Mesenteric fat pad (tissue), 1 donor: ENCODE measurements at regions not wholly inside any gene's neighbourhood (a gene's known extent, or its start where the extent isn't known, plus 50 kb on each side); places are given as distances from the start of the nearest gene placed in this dataset.
"Not testable (repeated sequence)": the region's sequence is repeated elsewhere in the genome, so short reads cannot be mapped to it uniquely, and the experiment has no call there.

Experiments used
- DNase-seq: peaks from one replicate; pipeline ENCODE4 v3.0.0-alpha.2; 2020; ENCODE audit warnings: low spot score
- donor health status: DM: yes; HTN: yes; CAD: no.

DNA sequence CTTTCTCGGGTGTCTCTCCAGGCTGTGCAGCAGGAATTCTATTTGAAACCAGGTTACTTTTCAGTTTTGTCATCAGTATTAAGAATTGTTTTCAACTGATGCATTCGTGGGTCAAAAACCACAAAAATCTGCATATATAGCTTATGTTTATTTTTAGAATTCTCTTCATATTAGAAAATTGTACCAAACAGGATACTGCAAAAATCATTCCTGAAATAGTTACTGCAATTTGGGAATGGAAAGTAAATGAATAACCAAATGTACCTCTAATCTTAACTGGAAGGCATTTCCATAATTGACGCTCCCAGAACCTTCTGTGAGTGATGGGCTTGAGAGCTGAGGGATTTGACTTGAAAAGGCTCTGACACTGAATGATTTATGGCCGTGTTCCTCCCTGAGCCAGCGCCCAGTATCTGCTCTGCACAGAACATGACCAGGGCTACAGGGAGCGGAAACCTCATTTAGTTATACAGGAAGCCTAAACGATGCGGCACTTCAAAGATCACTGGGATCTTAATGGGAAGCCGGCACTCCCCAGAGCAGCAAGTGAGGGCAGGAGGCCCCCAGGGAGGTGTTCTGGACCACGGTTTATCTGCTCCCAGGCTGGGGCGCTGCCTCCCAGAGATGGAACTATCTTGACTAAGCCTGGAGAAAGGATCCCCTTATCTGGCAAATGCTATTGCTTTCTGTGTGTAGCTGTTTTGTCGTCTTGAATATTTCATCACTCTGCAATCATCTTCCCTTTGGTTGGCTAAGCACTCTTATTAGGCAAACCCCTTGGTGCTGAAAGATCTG, 446.0 kb downstream of the QKI start:
- DNase-seq: no peak

- not testable (repeated sequence) for DNase-seq
These were observed 444.4 kb downstream of the QKI start for GRCh38 chr6:163858870-163859269.

- no peak for DNase-seq
These were observed 442.9 kb downstream of the QKI start for GRCh38 chr6:163857421-163857820.

- no peak for DNase-seq
These were observed 436.4 kb downstream of the QKI start for GRCh38 chr6:163850874-163851273.

GRCh38 chr6:163844761-163845160, 430.2 kb downstream of the QKI start:
- no peak for DNase-seq

DNA sequence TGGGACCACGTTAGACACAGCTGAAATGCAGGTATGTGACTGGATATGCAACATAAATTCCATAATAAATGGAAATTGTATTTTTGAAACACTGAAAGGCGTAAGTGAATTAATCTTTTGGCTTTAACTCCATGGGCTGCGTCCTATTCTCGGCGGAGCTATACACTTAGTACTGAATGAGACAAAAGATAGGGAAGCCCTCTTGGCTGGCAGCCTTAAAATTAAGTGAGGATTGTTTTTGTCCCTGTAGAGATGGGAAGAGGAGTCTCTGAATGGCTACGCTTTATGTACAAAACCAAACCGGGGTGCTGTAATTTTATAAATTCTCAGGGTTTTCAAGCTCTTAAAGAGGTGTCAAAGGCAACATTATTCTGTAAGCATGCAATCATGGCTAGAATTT, 429.8 kb downstream of the QKI start:
- no peak for DNase-seq

DNA sequence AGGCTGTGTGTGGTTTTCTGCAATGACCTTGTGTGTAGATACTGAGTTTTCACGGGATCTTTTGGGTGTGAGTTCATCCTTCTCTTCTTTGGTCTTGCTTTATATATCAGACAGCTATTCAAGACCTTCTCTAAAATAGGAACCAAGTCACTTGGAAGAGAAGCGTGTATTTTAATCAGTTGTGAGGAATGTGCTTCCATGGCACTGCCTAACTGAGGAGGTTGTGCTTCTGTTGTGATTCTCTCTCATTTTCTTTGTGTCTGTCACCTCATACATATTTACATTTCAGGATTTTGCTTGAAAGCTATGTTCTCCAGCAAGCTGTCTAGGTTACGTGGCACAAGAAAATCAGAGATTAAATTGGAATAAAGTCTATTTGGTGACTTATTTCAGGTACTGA, 428.7 kb downstream of the QKI start:
- DNase-seq: no peak

DNA sequence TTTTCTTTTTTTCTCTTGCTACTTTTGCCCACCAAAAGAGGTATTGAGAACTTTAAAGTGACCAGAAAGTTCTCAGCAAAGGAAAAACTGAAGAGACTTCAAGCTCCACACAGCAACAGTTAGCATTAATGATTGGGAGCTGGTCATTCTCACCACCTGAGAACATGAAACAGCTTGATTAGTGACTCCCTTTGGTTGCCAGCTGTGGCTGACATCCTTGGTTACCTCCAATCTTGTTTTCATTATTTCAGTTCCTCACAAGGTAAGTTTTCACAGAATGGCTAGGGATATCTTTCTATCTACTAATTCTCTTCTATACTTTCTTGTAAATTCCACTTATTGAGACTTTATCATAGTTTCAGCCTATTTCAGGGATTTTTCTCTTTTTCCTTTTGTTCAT, 427.9 kb downstream of the QKI start:
- DNase-seq: no peak

GRCh38 chr6:163841733-163842132, 427.2 kb downstream of the QKI start:
- DNase-seq: no peak

DNA sequence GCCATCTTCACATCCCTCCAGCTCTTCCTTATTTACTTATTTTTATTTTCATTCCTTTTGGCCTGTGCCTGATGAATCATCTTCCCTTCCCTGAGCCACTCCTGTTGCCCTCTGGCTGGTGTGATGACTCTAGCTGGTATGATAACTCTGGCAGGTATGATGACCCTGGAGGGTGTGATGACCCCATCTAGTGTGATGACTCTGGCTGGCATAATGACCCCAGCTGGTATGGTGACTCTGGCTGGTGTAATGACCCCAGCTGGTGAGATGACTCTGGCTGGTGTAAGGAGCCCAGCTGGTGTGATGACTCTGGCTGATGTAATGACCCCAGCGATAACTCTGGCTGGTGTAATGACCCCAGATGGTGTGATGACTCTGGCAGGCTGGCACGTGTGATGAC, 426.8 kb downstream of the QKI start:
- DNase-seq: no peak

DNA sequence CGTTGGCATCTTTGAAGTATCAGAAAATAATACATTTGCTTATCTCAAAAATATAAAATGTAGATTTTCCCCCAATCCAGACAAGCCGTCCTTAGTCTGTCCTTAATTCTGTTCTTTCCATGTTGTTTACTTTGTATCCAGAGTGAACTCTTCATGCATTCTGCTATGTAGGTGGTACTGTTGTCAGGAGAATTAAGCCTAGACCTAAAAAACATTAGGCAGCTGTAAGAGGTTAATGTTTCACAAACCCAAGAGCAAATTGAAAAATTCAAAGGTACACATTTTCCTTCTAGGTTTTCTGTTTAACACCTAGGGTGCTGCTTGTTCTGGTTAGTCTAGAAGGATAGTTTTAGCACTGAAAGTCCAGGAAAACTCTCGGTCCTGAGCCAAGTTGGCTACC, 426.4 kb downstream of the QKI start:
- DNase-seq: no peak

GRCh38 chr6:163839296-163839695, 424.8 kb downstream of the QKI start:
- DNase-seq: no peak

GRCh38 chr6:163837691-163838431, 423.3 kb downstream of the QKI start:
- DNase-seq: no peak

DNA sequence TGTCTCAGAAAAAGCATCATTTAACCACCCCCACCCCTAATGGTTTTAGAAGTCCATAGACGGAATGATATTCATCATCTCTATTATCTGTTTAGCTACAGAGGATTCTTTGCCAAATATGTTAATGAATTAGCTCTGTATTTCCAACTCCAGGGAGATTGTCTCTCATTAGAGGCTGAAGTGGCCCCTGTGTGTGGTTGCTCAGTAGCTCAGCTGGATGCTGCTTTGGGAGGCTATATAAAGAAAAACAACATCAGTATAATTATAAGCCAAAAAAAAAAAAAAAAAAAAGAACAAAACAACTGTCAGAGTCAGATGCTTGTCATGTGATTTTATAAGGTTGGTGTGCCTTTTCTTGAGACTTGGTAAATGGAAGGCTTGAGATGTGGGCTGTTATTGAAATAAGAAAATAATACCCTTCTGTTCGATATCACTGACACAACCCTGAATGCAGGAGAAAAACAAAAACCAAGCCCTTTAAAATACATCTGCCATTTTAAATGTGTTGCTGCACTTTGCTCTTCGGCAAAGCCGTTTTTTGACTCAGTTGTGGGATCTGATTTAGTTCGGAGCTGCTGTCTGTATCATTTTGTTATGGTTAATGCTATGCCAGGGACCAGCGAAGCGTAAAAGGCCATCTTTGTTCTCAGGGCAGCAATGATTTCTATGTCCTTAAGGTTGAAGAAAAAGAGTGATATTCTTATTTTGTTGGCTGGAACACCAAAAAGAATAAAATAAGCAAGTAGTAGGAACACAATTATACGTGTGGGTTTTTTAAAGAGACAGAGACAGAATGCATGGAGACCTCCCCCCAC, 422.6 kb downstream of the QKI start:
- no peak for DNase-seq

- DNase-seq: no peak
These were observed 421.1 kb downstream of the QKI start for GRCh38 chr6:163835439-163836171.

DNA sequence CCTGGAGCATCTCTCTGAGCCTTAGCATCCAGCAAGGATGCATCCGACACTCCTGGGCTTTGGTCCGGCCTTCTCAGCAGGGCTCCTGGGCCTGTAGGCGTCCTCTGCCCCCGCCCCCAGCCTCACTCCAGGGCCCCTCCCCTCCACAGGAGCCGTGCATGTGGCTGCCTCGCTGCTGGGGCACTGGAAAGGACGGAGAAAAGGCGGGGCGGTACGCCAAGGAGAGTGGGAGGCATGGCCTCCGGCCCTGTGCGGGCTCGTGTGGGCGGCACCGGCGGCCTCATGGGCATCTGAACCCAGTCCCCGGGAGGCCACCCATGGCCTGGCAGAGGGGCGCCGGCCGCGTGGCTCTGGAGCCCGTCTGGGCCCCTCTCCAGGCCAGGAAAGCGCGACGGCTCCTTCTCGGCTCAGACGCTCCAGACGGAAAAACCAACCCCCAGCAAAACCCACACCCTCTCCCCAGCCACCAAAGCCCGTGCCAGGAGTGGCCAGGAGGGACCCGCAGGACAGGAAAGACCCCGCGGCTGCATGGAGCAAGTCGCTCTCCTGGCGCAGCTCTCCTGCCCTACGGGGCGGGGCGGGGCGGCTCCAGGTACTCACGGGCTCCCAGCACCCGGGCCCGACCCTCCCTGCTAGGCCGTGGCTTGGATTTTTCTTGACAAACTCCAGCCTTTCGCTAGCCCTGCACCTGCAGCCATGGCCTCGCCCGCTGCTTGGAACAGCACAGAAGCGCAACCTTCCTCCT, 419.9 kb downstream of the QKI start:
- DNase-seq: no peak

- no peak for DNase-seq
These were observed 417.2 kb downstream of the QKI start for GRCh38 chr6:163831736-163832135.

GRCh38 chr6:163830641-163831040, 416.1 kb downstream of the QKI start:
- DNase-seq: no peak

DNA sequence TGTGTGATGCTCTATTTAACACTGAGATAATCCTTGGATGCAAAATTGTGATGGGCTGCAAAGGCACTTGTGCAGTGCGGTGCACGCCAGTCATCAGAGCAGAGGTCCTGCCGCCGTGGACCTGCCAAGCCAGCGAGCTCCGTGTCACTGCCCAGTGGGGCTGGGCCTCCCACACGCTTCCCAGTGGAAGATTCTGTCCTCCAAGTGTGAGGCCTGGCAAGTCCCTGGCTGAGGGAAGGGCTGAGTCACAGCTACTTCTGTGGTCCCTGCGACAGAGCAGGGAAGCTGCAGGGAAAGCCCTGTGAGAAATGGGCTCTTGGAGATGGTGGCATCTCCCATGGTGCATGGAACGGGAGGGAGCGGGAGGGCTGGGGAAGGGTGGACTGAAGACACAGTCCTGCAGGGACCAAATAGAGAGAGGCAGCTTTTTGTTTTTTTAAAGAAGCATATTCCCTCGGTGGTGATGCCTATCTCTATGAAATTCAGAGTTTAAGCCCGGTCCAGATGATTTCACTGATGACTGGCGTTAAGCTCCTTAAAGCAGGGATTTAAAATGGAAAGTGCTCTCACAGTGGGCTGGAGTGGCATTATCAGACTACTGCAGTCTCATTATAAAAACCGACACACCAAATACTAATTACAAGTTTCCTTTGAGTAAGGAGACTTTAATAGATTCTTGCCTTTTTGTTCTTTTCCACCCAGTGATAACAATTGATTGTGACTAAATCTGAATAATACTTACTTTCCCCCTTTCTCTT, 413.7 kb downstream of the QKI start:
- DNase-seq: no peak

GRCh38 chr6:163827143-163827542, 412.6 kb downstream of the QKI start:
- no peak for DNase-seq
